ENCODE measurements at regions not wholly inside any gene's neighbourhood (a gene's known extent, or its start where the extent isn't known, plus 50 kb on each side); places are given as distances from the start of the nearest gene placed in this dataset.

- H3K9me3 ChIP-seq (ENCODE audit: control insufficient read depth in 2 of 2, low read length in 2 of 2), result no peaks in the 10 kb centered on the region
- no peak overlapping the region for H3K4me3 ChIP-seq (ENCODE audit: low read length in 2 of 2)
- no peaks in the 10 kb centered on the region for H3K36me3 ChIP-seq (ENCODE audit: control insufficient read depth in 2 of 2, insufficient read depth in 2 of 2, low read length in 2 of 2)
- no peaks in the 10 kb centered on the region for H3K4me1 ChIP-seq (ENCODE audit: control insufficient read depth, insufficient read depth, low read length)
- H3K9ac ChIP-seq (ENCODE audit: low read length in 2 of 2), result no peak overlapping the region
- no peaks in the 10 kb centered on the region for H3K27me3 ChIP-seq (ENCODE audit: control insufficient read depth in 1 of 2, insufficient read depth in 2 of 2, low read length in 2 of 2)
- no peak overlapping the region for H3K27ac ChIP-seq (ENCODE audit: low read length)
Measured at GRCh38 chr16:60271781-60272180, 1537.7 kb upstream of the GOT2 start.

GRCh38 chr16:60271025-60271771 is 1537.1 kb upstream of the GOT2 start:
- Histone ChIP-seq H3K27ac (ENCODE audit: low read length) (no peak overlapping the region), H3K9ac (ENCODE audit: low read length in 2 of 2) (no peak overlapping the region), H3K9me3 (ENCODE audit: control insufficient read depth in 2 of 2, low read length in 2 of 2) (no peaks in the 10 kb centered on the region), H3K4me3 (ENCODE audit: low read length in 2 of 2) (no peak overlapping the region), H3K36me3 (ENCODE audit: control insufficient read depth in 2 of 2, insufficient read depth in 2 of 2, low read length in 2 of 2) (no peaks in the 10 kb centered on the region), H3K4me1 (ENCODE audit: control insufficient read depth, insufficient read depth, low read length) (no peaks in the 10 kb centered on the region), H3K27me3 (ENCODE audit: control insufficient read depth in 1 of 2, insufficient read depth in 2 of 2, low read length in 2 of 2) (no peaks in the 10 kb centered on the region)

- no peaks in the 10 kb centered on the region for H3K9me3 ChIP-seq (ENCODE audit: control insufficient read depth in 2 of 2, low read length in 2 of 2)
- no peaks in the 10 kb centered on the region for H3K36me3 ChIP-seq (ENCODE audit: control insufficient read depth in 2 of 2, insufficient read depth in 2 of 2, low read length in 2 of 2)
- no peak overlapping the region for H3K27ac ChIP-seq (ENCODE audit: low read length)
- H3K4me3 ChIP-seq (ENCODE audit: low read length in 2 of 2), result no peak overlapping the region
- no peak overlapping the region for H3K9ac ChIP-seq (ENCODE audit: low read length in 2 of 2)
- H3K4me1 ChIP-seq (ENCODE audit: control insufficient read depth, insufficient read depth, low read length), result no peaks in the 10 kb centered on the region
- no peaks in the 10 kb centered on the region for H3K27me3 ChIP-seq (ENCODE audit: control insufficient read depth in 1 of 2, insufficient read depth in 2 of 2, low read length in 2 of 2)
Measured at GRCh38 chr16:60261425-60261824, 1527.3 kb upstream of the GOT2 start.

- no peaks in the 10 kb centered on the region for H3K27me3 ChIP-seq (ENCODE audit: control insufficient read depth in 1 of 2, insufficient read depth in 2 of 2, low read length in 2 of 2)
- H3K36me3 ChIP-seq (ENCODE audit: control insufficient read depth in 2 of 2, insufficient read depth in 2 of 2, low read length in 2 of 2), result no peaks in the 10 kb centered on the region
Measured at GRCh38 chr16:60259956-60260355, 1525.8 kb upstream of the GOT2 start.

GRCh38 chr16:60246086-60246485 is 1512.0 kb upstream of the GOT2 start:
- no peaks in the 10 kb centered on the region for H3K4me1 ChIP-seq (ENCODE audit: control insufficient read depth, insufficient read depth, low read length)
- H3K9me3 ChIP-seq (ENCODE audit: control insufficient read depth in 2 of 2, low read length in 2 of 2), result no peaks in the 10 kb centered on the region
- H3K27me3 ChIP-seq (ENCODE audit: control insufficient read depth in 1 of 2, insufficient read depth in 2 of 2, low read length in 2 of 2), result no peaks in the 10 kb centered on the region
- H3K4me3 ChIP-seq (ENCODE audit: low read length in 2 of 2), result no peak overlapping the region
- H3K9ac ChIP-seq (ENCODE audit: low read length in 2 of 2), result no peak overlapping the region
- H3K27ac ChIP-seq (ENCODE audit: low read length), result no peak overlapping the region
- H3K36me3 ChIP-seq (ENCODE audit: control insufficient read depth in 2 of 2, insufficient read depth in 2 of 2, low read length in 2 of 2), result no peaks in the 10 kb centered on the region

More at GRCh38 chr16:60259956-60260355, 1525.8 kb upstream of the GOT2 start:
- Histone ChIP-seq H3K27ac (ENCODE audit: low read length) (no peak overlapping the region), H3K9ac (ENCODE audit: low read length in 2 of 2) (no peak overlapping the region), H3K4me3 (ENCODE audit: low read length in 2 of 2) (no peak overlapping the region), H3K4me1 (ENCODE audit: control insufficient read depth, insufficient read depth, low read length) (no peaks in the 10 kb centered on the region), H3K9me3 (ENCODE audit: control insufficient read depth in 2 of 2, low read length in 2 of 2) (no peaks in the 10 kb centered on the region)

- H3K4me1 ChIP-seq (ENCODE audit: control insufficient read depth, insufficient read depth, low read length), result no peaks in the 10 kb centered on the region
- no peak overlapping the region for H3K4me3 ChIP-seq (ENCODE audit: low read length in 2 of 2)
- no peaks in the 10 kb centered on the region for H3K36me3 ChIP-seq (ENCODE audit: control insufficient read depth in 2 of 2, insufficient read depth in 2 of 2, low read length in 2 of 2)
- H3K27me3 ChIP-seq (ENCODE audit: control insufficient read depth in 1 of 2, insufficient read depth in 2 of 2, low read length in 2 of 2), result no peaks in the 10 kb centered on the region
- H3K27ac ChIP-seq (ENCODE audit: low read length), result no peak overlapping the region
- H3K9me3 ChIP-seq (ENCODE audit: control insufficient read depth in 2 of 2, low read length in 2 of 2), result no peaks in the 10 kb centered on the region
- no peak overlapping the region for H3K9ac ChIP-seq (ENCODE audit: low read length in 2 of 2)
Measured at GRCh38 chr16:60241671-60242070, 1507.6 kb upstream of the GOT2 start.

GRCh38 chr16:60230666-60231065 is 1496.5 kb upstream of the GOT2 start:
- no peak overlapping the region for H3K27ac ChIP-seq (ENCODE audit: low read length)
- H3K27me3 ChIP-seq (ENCODE audit: control insufficient read depth in 1 of 2, insufficient read depth in 2 of 2, low read length in 2 of 2), result no peaks in the 10 kb centered on the region
- H3K4me1 ChIP-seq (ENCODE audit: control insufficient read depth, insufficient read depth, low read length), result no peaks in the 10 kb centered on the region
- no peak overlapping the region for H3K9ac ChIP-seq (ENCODE audit: low read length in 2 of 2)
- no peaks in the 10 kb centered on the region for H3K9me3 ChIP-seq (ENCODE audit: control insufficient read depth in 2 of 2, low read length in 2 of 2)
- no peak overlapping the region for H3K4me3 ChIP-seq (ENCODE audit: low read length in 2 of 2)
- no peaks in the 10 kb centered on the region for H3K36me3 ChIP-seq (ENCODE audit: control insufficient read depth in 2 of 2, insufficient read depth in 2 of 2, low read length in 2 of 2)

GRCh38 chr16:60225541-60225940 is 1491.4 kb upstream of the GOT2 start:
- Histone ChIP-seq H3K9me3 (ENCODE audit: control insufficient read depth in 2 of 2, low read length in 2 of 2) (peaks cover 0 to 1% of the 10 kb centered on the region in 2 donors), H3K27ac (ENCODE audit: low read length) (no peak overlapping the region), H3K4me1 (ENCODE audit: control insufficient read depth, insufficient read depth, low read length) (no peaks in the 10 kb centered on the region), H3K9ac (ENCODE audit: low read length in 2 of 2) (no peak overlapping the region), H3K27me3 (ENCODE audit: control insufficient read depth in 1 of 2, insufficient read depth in 2 of 2, low read length in 2 of 2) (no peaks in the 10 kb centered on the region), H3K4me3 (ENCODE audit: low read length in 2 of 2) (no peak overlapping the region), H3K36me3 (ENCODE audit: control insufficient read depth in 2 of 2, insufficient read depth in 2 of 2, low read length in 2 of 2) (no peaks in the 10 kb centered on the region)

- H3K4me3 ChIP-seq (ENCODE audit: low read length in 2 of 2), result no peak overlapping the region
- no peak overlapping the region for H3K9ac ChIP-seq (ENCODE audit: low read length in 2 of 2)
- H3K27me3 ChIP-seq (ENCODE audit: control insufficient read depth in 1 of 2, insufficient read depth in 2 of 2, low read length in 2 of 2), result no peaks in the 10 kb centered on the region
Measured at GRCh38 chr16:60217787-60218186, 1483.7 kb upstream of the GOT2 start.

GRCh38 chr16:60214311-60214710 is 1480.2 kb upstream of the GOT2 start:
- Histone ChIP-seq H3K27me3 (ENCODE audit: control insufficient read depth in 1 of 2, insufficient read depth in 2 of 2, low read length in 2 of 2) (no peaks in the 10 kb centered on the region), H3K4me1 (ENCODE audit: control insufficient read depth, insufficient read depth, low read length) (no peaks in the 10 kb centered on the region), H3K27ac (ENCODE audit: low read length) (no peak overlapping the region), H3K4me3 (ENCODE audit: low read length in 2 of 2) (no peak overlapping the region), H3K9me3 (ENCODE audit: control insufficient read depth in 2 of 2, low read length in 2 of 2) (no peaks in the 10 kb centered on the region), H3K36me3 (ENCODE audit: control insufficient read depth in 2 of 2, insufficient read depth in 2 of 2, low read length in 2 of 2) (no peaks in the 10 kb centered on the region), H3K9ac (ENCODE audit: low read length in 2 of 2) (no peak overlapping the region)

More at GRCh38 chr16:60217787-60218186, 1483.7 kb upstream of the GOT2 start:
- Histone ChIP-seq H3K9me3 (ENCODE audit: control insufficient read depth in 2 of 2, low read length in 2 of 2) (peaks cover 2 to 5% of the 10 kb centered on the region in 2 donors), H3K27ac (ENCODE audit: low read length) (no peak overlapping the region), H3K36me3 (ENCODE audit: control insufficient read depth in 2 of 2, insufficient read depth in 2 of 2, low read length in 2 of 2) (no peaks in the 10 kb centered on the region), H3K4me1 (ENCODE audit: control insufficient read depth, insufficient read depth, low read length) (no peaks in the 10 kb centered on the region)

GRCh38 chr16:60206516-60206915 is 1472.4 kb upstream of the GOT2 start:
- H3K27ac ChIP-seq (ENCODE audit: low read length), result no peak overlapping the region
- H3K27me3 ChIP-seq (ENCODE audit: control insufficient read depth in 1 of 2, insufficient read depth in 2 of 2, low read length in 2 of 2), result no peaks in the 10 kb centered on the region
- no peaks in the 10 kb centered on the region for H3K4me1 ChIP-seq (ENCODE audit: control insufficient read depth, insufficient read depth, low read length)
- H3K4me3 ChIP-seq (ENCODE audit: low read length in 2 of 2), result no peak overlapping the region
- H3K36me3 ChIP-seq (ENCODE audit: control insufficient read depth in 2 of 2, insufficient read depth in 2 of 2, low read length in 2 of 2), result no peaks in the 10 kb centered on the region
- H3K9ac ChIP-seq (ENCODE audit: low read length in 2 of 2), result no peak overlapping the region
- no peaks in the 10 kb centered on the region for H3K9me3 ChIP-seq (ENCODE audit: control insufficient read depth in 2 of 2, low read length in 2 of 2)
